ENCODE measurements at regions not wholly inside any gene's neighbourhood (a gene's known extent, or its start where the extent isn't known, plus 50 kb on each side); places are given as distances from the start of the nearest gene placed in this dataset.

DNA sequence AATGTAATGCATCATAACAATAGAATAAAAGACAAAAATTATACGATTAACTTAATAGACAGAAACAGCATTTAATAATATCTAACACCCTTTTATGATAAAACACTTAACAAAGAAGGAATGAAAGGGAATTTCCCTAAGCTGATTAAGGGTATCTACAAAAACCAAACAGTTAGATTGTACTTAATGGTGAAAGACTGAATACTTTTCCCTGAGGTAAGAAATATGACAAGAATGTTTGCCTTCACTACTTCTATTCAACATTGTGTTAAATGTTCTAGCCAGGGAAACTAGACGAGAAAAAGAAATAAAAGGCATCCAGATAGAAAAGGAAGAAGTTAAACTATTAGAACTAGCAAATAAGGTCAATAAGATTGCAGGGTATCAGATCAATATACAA lies 276.9 kb downstream of the BAMBI start:
- TF ChIP-seq, protein P1, sequence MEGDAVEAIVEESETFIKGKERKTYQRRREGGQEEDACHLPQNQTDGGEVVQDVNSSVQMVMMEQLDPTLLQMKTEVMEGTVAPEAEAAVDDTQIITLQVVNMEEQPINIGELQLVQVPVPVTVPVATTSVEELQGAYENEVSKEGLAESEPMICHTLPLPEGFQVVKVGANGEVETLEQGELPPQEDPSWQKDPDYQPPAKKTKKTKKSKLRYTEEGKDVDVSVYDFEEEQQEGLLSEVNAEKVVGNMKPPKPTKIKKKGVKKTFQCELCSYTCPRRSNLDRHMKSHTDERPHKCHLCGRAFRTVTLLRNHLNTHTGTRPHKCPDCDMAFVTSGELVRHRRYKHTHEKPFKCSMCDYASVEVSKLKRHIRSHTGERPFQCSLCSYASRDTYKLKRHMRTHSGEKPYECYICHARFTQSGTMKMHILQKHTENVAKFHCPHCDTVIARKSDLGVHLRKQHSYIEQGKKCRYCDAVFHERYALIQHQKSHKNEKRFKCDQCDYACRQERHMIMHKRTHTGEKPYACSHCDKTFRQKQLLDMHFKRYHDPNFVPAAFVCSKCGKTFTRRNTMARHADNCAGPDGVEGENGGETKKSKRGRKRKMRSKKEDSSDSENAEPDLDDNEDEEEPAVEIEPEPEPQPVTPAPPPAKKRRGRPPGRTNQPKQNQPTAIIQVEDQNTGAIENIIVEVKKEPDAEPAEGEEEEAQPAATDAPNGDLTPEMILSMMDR (IDR thresholded peaks at IDR 0.05 in 2 of 3, conservative IDR thresholded peaks at IDR 0.05 in 1 of 3; ENCODE audit: control insufficient read depth in 2 of 3, extremely low read depth in 1 of 3, insufficient read depth in 1 of 3, low read depth in 3 of 3, low read length in 3 of 3), result no peak
- TF ChIP-seq EZH2 (IDR thresholded peaks at IDR 0.05; ENCODE audit: borderline replicate concordance, control insufficient read depth, low read depth, low read length), result no peak
- TF ChIP-seq, protein P2, sequence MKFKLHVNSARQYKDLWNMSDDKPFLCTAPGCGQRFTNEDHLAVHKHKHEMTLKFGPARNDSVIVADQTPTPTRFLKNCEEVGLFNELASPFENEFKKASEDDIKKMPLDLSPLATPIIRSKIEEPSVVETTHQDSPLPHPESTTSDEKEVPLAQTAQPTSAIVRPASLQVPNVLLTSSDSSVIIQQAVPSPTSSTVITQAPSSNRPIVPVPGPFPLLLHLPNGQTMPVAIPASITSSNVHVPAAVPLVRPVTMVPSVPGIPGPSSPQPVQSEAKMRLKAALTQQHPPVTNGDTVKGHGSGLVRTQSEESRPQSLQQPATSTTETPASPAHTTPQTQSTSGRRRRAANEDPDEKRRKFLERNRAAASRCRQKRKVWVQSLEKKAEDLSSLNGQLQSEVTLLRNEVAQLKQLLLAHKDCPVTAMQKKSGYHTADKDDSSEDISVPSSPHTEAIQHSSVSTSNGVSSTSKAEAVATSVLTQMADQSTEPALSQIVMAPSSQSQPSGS (IDR thresholded peaks at IDR 0.05; ENCODE audit: low read length), result no peak
- no peak for TF ChIP-seq HDAC6 (IDR thresholded peaks at IDR 0.05; ENCODE audit: unreplicated experiment)
- TF ChIP-seq TCF7 (IDR thresholded peaks at IDR 0.05; ENCODE audit: borderline replicate concordance), result no peak
- no peak for TF ChIP-seq GABPA (IDR thresholded peaks at IDR 0.05; ENCODE audit: low read depth)
- TF ChIP-seq EP300 (IDR thresholded peaks at IDR 0.05; ENCODE audit: borderline replicate concordance in 1 of 2, control insufficient read depth in 1 of 2, low read depth in 2 of 2, low read length in 2 of 2), result no peak
- TF ChIP-seq, protein P3, sequence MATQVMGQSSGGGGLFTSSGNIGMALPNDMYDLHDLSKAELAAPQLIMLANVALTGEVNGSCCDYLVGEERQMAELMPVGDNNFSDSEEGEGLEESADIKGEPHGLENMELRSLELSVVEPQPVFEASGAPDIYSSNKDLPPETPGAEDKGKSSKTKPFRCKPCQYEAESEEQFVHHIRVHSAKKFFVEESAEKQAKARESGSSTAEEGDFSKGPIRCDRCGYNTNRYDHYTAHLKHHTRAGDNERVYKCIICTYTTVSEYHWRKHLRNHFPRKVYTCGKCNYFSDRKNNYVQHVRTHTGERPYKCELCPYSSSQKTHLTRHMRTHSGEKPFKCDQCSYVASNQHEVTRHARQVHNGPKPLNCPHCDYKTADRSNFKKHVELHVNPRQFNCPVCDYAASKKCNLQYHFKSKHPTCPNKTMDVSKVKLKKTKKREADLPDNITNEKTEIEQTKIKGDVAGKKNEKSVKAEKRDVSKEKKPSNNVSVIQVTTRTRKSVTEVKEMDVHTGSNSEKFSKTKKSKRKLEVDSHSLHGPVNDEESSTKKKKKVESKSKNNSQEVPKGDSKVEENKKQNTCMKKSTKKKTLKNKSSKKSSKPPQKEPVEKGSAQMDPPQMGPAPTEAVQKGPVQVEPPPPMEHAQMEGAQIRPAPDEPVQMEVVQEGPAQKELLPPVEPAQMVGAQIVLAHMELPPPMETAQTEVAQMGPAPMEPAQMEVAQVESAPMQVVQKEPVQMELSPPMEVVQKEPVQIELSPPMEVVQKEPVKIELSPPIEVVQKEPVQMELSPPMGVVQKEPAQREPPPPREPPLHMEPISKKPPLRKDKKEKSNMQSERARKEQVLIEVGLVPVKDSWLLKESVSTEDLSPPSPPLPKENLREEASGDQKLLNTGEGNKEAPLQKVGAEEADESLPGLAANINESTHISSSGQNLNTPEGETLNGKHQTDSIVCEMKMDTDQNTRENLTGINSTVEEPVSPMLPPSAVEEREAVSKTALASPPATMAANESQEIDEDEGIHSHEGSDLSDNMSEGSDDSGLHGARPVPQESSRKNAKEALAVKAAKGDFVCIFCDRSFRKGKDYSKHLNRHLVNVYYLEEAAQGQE (IDR thresholded peaks at IDR 0.05; ENCODE audit: low read depth, low read length), result no peak
- TF ChIP-seq ETV6 (conservative IDR thresholded peaks at IDR 0.05 in 1 of 2, IDR thresholded peaks at IDR 0.05 in 1 of 2; ENCODE audit: borderline replicate concordance in 1 of 2, low read depth in 1 of 2), result no peak
- TF ChIP-seq, protein P4, sequence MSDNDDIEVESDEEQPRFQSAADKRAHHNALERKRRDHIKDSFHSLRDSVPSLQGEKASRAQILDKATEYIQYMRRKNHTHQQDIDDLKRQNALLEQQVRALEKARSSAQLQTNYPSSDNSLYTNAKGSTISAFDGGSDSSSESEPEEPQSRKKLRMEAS (IDR thresholded peaks at IDR 0.05; ENCODE audit: low read depth, low read length), result no peak
- TF ChIP-seq ESRRA (IDR thresholded peaks at IDR 0.05; ENCODE audit: low read length), result no peak
- no peak for TF ChIP-seq FOS (IDR thresholded peaks at IDR 0.05; ENCODE audit: borderline replicate concordance, extremely low read depth, insufficient read length)
- TF ChIP-seq, protein P5, sequence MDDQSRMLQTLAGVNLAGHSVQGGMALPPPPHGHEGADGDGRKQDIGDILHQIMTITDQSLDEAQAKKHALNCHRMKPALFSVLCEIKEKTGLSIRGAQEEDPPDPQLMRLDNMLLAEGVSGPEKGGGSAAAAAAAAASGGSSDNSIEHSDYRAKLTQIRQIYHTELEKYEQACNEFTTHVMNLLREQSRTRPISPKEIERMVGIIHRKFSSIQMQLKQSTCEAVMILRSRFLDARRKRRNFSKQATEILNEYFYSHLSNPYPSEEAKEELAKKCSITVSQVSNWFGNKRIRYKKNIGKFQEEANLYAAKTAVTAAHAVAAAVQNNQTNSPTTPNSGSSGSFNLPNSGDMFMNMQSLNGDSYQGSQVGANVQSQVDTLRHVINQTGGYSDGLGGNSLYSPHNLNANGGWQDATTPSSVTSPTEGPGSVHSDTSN (IDR thresholded peaks at IDR 0.05; ENCODE audit: insufficient replicate concordance, low read depth, low read length), result no peak
- TF ChIP-seq ZZZ3 (IDR thresholded peaks at IDR 0.05; ENCODE audit: control insufficient read depth, insufficient read length, low read depth), result no peak

All from GM12878 (cell line).